HUDEP-2 (cell line): ENCODE measurements at regions not wholly inside any gene's neighbourhood (a gene's known extent, or its start where the extent isn't known, plus 50 kb on each side); places are given as distances from the start of the nearest gene placed in this dataset.
A peak's percentile ranks its signal among the peaks of the same experiment; 100 is the strongest.

Source experiments
- DNase-seq, 76 experiments: peaks; one replicate each; lab custom pipeline; 2025; ENCODE audit not compliant: unreplicated experiment in 76 of 76; lab: John Stamatoyannopoulos, UW

GRCh38 chr1:37308031-37308960, 166.1 kb upstream of the ZC3H12A start:
- no peak for DNase-seq

- no peak for DNase-seq
These were observed 164.8 kb upstream of the ZC3H12A start for GRCh38 chr1:37309574-37309973.

GRCh38 chr1:37310064-37310463, 164.3 kb upstream of the ZC3H12A start:
- no peak for DNase-seq

DNA sequence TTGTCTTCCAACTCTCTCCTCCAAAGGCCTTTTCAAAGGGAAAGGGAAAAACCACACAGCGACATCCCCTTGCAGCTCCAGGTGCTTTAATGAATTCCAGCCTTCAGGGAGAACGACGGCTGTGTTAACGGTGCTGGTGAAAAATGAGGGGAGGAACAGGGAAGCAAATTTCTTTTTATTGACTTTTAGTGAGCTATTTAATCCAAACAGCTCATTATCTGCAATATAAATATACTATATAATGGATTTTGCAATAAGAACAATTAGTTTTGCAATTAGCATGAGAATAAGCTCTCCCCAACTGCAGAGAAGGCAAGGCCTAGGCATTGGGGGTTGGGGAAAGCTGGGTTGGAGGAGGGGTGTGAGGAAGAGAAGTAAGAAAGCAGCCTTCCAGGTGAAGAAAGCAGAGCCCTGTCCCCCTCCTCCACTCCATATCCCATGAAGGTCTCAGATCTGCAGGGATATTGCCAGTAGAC, 159.0 kb upstream of the ZC3H12A start:
- no peak for DNase-seq

GRCh38 chr1:37317870-37318467, 156.4 kb upstream of the ZC3H12A start:
- DNase-seq = no peak

- DNase-seq = no peak
These were observed 155.9 kb upstream of the ZC3H12A start for GRCh38 chr1:37318490-37318889.

GRCh38 chr1:37319284-37319683, 155.1 kb upstream of the ZC3H12A start:
- no peak for DNase-seq

DNA sequence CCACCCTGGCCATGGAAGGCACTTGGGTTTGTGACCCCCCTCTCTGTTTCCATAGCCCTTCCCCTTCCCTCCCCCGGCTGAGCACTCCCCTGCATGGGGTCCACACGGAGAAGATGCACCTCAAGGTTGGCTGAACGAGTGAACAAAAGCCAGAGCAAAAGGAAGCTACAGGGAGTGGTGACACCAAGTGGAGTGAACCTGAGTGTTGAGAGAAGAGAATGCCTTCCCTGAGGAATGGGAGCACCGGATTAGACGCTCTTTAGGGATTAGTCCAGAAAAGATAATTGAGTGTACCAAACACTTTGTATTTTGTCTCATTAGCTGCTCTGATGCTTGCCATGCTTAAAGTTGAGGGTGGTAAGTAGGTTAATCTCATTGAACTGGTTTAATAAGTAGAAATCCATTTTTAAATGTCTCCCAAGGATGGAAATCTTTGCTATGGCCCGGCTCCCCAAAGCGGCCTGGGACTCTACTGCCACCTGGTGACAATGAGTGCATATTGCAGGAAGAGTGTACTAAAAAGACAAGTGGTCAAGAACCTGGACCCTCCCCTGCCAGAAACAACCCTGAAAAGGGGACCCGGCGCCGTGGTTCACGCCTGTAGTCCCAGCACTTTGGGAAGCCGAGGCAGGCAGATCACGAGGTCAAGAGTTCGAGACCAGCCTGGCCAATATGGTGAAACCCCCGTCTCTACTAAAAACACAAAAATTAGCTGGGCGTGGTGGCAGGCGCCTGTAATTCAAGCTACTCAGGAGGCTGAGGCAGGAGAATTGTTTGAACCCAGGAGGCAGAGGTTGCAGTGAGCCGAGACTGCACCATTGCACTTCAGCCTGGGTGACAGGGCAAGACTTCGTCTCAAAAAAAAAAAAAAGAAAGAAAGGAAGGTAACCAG, 150.6 kb upstream of the ZC3H12A start:
- peak in 25 of 76 experiments; percentile 1 to 42 (median 9) for DNase-seq

GRCh38 chr1:37325010-37325409, 149.4 kb upstream of the ZC3H12A start:
- no peak for DNase-seq

DNA sequence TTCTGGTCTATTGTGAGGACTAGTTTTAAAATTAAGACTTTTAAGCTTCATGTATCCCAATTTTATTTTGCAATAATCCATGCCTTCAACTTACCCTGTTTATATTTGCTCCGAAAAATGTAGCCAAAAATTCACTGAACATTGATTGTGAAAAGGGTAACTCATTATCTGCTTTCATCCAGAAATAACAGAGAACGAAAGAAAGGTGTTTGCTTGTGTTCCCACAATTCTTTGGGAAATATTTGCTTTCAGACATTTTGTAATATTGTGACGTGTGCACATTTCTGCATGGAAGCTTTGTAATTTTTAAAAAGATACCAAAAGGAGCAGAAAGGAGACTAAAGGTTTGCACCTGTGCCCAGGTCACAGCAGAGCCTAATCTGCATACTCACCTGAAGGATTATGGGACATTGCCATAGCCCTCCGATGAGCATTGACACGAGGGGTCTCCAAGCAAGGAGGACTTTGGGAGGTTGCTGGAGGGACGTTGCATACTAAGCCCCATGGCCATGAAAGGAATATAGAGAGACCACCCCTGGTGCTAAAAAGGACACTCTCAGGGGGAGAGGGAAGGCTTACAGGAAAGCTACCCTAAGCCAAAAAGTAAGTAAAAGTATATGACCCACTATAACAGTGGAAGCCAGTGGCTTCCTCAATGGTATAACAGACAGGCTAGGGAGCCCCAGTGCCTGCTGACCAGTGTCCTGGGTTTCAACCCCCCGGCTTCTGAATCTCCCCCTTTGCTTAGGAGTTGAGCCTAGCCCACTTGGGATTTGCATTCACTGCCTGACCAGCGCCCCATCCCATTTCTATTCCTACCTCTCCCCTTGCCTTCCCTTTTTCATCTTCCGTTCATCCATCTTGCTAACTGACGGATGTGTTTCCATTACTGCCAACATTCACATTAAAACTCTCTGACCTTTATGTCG, 148.6 kb upstream of the ZC3H12A start:
- DNase-seq = no peak

- no peak for DNase-seq
These were observed 142.3 kb upstream of the ZC3H12A start for GRCh38 chr1:37332126-37332525.

GRCh38 chr1:37338658-37339057, 135.7 kb upstream of the ZC3H12A start:
- no peak for DNase-seq

DNA sequence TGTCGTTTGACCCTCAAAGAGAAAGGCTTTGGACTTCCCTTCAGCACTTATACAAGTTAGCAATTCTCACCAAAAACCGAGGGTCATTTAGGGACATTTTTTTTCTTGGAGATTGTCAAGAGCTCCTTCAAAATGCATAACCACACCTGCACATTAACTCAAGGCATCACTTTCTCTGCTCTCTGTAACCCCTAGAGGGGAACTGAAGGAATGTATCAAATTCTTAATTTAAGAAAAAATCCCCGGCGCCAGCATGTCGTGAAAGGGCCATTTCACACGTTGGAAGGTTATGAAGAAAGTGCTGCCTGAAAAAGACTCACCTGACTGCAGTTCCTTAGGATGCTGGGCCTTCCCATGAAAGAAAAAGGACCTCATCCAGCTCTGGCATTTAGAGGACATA, 131.6 kb upstream of the ZC3H12A start:
- peak in 1 of 76 experiments; percentile 6 for DNase-seq

GRCh38 chr1:37347104-37347649, 127.2 kb upstream of the ZC3H12A start:
- DNase-seq = no peak

GRCh38 chr1:37353871-37354270, 120.5 kb upstream of the ZC3H12A start:
- no peak for DNase-seq

GRCh38 chr1:37354876-37355650, 119.3 kb upstream of the ZC3H12A start:
- no peak for DNase-seq

DNA sequence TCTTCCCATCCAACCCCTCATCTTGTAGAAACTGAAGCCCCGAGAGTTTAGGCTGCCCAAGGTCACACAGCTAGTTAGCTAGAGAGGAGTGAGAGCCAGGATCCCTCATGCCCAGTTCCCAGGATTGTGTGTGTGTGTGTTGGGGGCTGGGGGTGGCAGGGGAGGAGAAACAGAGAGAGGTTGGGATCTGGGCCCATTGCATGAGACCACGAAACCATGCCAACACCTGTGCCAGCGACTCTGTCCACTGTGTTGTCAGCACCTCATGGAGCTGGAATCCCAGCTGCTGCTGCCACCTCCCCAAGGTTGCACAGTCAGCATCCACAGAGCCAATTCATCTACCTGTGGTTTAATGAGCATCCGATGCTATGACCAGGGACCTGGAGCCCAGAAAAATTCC, 115.4 kb upstream of the ZC3H12A start:
- DNase-seq = no peak

GRCh38 chr1:37360011-37360410, 114.4 kb upstream of the ZC3H12A start:
- no peak for DNase-seq
